ENCODE measurements at regions not wholly inside any gene's neighbourhood (a gene's known extent, or its start where the extent isn't known, plus 50 kb on each side); places are given as distances from the start of the nearest gene placed in this dataset.

GRCh38 chr5:173672891-173673290 is 56.4 kb upstream of the BOD1 start:
- dilution Hi-C loops (cut with HindIII; ENCODE audit: low sequenced_read_pairs, unreplicated experiment) = no loop called here
- Histone ChIP-seq H3K27ac (ENCODE audit: insufficient read depth, low read length) (no peak overlapping the region), H4K8ac (ENCODE audit: low read depth in 2 of 2, low read length in 2 of 2) (no peak overlapping the region), H3K4me3 (ENCODE audit: insufficient read depth, low read depth, low read length) (no peak overlapping the region), H3K9me1 (ENCODE audit: insufficient read depth, low read length) (no peaks in the 10 kb centered on the region), H2AK5ac (ENCODE audit: low read depth, low read length) (no peak overlapping the region), H3K23ac (ENCODE audit: low read depth, low read length) (no peak overlapping the region), H3K4ac (ENCODE audit: low read depth, low read length) (no peak overlapping the region), H3K9ac (ENCODE audit: low read depth, low read length) (no peak overlapping the region), H3K56ac (ENCODE audit: extremely low read depth, insufficient read depth, low read length) (no peak overlapping the region), H3K4me1 (ENCODE audit: control insufficient read depth, insufficient read depth, low read length) (no peaks in the 10 kb centered on the region), H3K36me3 (ENCODE audit: control insufficient read depth, insufficient read depth, low read length) (no peaks in the 10 kb centered on the region), H3K4me2 (ENCODE audit: low read depth, low read length) (no peak overlapping the region), H3K9me3 (ENCODE audit: control insufficient read depth, insufficient read depth, low read length) (peaks cover 9% of the 10 kb centered on the region), H4K91ac (ENCODE audit: insufficient read depth, low read depth, low read length) (no peak overlapping the region), H2BK5ac (ENCODE audit: low read depth, low read length, poor library complexity, severe bottlenecking) (no peak overlapping the region), H2AK9ac (replicated peaks; ENCODE audit: low read depth, low read length, poor library complexity) (no peak overlapping the region), H3K27me3 (ENCODE audit: control insufficient read depth, insufficient read depth, low read length) (peaks cover 28% of the 10 kb centered on the region), H4K20me1 (ENCODE audit: insufficient read depth, low read length) (no peaks in the 10 kb centered on the region), H2BK15ac (ENCODE audit: low read depth, low read length) (no peak overlapping the region), H3K18ac (ENCODE audit: low read depth, low read length) (no peak overlapping the region), H2BK20ac (ENCODE audit: low read depth, low read length) (no peak overlapping the region), H3K79me1 (ENCODE audit: low read depth in 1 of 2, low read length in 2 of 2) (no peaks in the 10 kb centered on the region), H2BK120ac (ENCODE audit: low read depth, low read length) (no peak overlapping the region), H2AFZ (replicated peaks; ENCODE audit: low read length, poor library complexity) (no peak overlapping the region), H3K14ac (replicated peaks; ENCODE audit: low read depth, low read length) (no peak overlapping the region), H4K5ac (ENCODE audit: low read depth, low read length) (no peak overlapping the region)
- in situ Hi-C loops (cut with MboI; ENCODE audit: low sequenced_read_pairs) = no loop called here
- DNase-seq = no peak
- no TSS peak for BruUV-seq (replicated peaks)
- ATAC-seq (ENCODE audit: low read depth) = no peak
- intact Hi-C loops (cut with micrococcal nuclease) = no loop called here
- WGBS, 2 experiments (ENCODE audit: extremely low coverage in 2 of 2, insufficient read length in 1 of 2) = 30% methylated on average over 4 of the region's 11 CpGs; no CpG with 5 or more reads in 1 of the 2 experiments
- CTCF ChIA-PET = no interaction called here
- TF ChIP-seq CHD1 (IDR thresholded peaks at IDR 0.05; ENCODE audit: low read depth, low read length) = no peak
- no peak for TF ChIP-seq CTCF (conservative IDR thresholded peaks at IDR 0.05; ENCODE audit: low read depth, low read length)
- no peak for TF ChIP-seq RAD21 (IDR thresholded peaks at IDR 0.05; ENCODE audit: low read length)
- TF ChIP-seq SMC3 (IDR thresholded peaks at IDR 0.05; ENCODE audit: low read depth, low read length) = no peak
- no peak for TF ChIP-seq CEBPB (IDR thresholded peaks at IDR 0.05; ENCODE audit: low read depth, low read length)
- TF ChIP-seq RCOR1 (IDR thresholded peaks at IDR 0.05; ENCODE audit: insufficient replicate concordance, low read length) = no peak
- TF ChIP-seq NFE2L2 (IDR thresholded peaks at IDR 0.05; ENCODE audit: low read depth, low read length) = no peak
- TF ChIP-seq POLR2A (IDR thresholded peaks at IDR 0.05; ENCODE audit: low read depth, low read length) = no peak
- TF ChIP-seq MAFK (IDR thresholded peaks at IDR 0.05; ENCODE audit: low read depth, low read length) = no peak
- POLR2A ChIA-PET (ENCODE audit: unreplicated experiment) = no interaction called here
